Loucy (cell line): ENCODE measurements at regions not wholly inside any gene's neighbourhood (a gene's known extent, or its start where the extent isn't known, plus 50 kb on each side); places are given as distances from the start of the nearest gene placed in this dataset.

Source experiments
- CTCF ChIP-seq: fragments of 200-600 bp; sonication (generic); conservative IDR thresholded peaks from 2 replicates; pipeline ENCODE4 v1.5.1; 2014; ENCODE audit warnings: mild to moderate bottlenecking, antibody characterized with exemption, low read length
- EZH2phosphoT487 ChIP-seq: fragments of 200-600 bp; IDR thresholded peaks from 2 replicates; pipeline ENCODE4 v1.6.1; 2018; ENCODE audit warnings: antibody characterized with exemption, mild to moderate bottlenecking, moderate library complexity, borderline replicate concordance

- TF ChIP-seq CTCF (no peak), EZH2phosphoT487 (no peak)
These were observed 110.4 kb upstream of the FAM174A start for GRCh38 chr5:100424787-100425186.
